OCI-LY3 (cell line): ENCODE measurements at regions not wholly inside any gene's neighbourhood (a gene's known extent, or its start where the extent isn't known, plus 50 kb on each side); places are given as distances from the start of the nearest gene placed in this dataset.

ENCODE experiments used
- H2AFZ ChIP-seq: fragments of 200-600, 300-600 bp; shearing (Covaris generic); 2 replicates; pipeline ENCODE4 v1.6.0; 2014; ENCODE audit warnings: antibody characterized with exemption, low read depth, low read length
- H3K27ac ChIP-seq: fragments of 200-600, 300-600 bp; sonication (generic); 2 replicates; pipeline ENCODE4 v1.5.1; 2014; ENCODE audit warnings: mild to moderate bottlenecking, low read length, moderate library complexity, mixed read lengths
- H3K27me3 ChIP-seq: fragments of 200-600, 300-600 bp; sonication (generic); 2 replicates; pipeline ENCODE4 v1.6.1; 2014; ENCODE audit warnings: low read depth, low read length, mixed read lengths
- H3K36me3 ChIP-seq: fragments of 200-600, 300-600 bp; sonication (generic); replicated peaks from 2 replicates; pipeline ENCODE3; 2014; ENCODE audit warnings: low read depth, low read length, mixed read lengths
- H3K4me1 ChIP-seq: fragments of 300-600, 200-600 bp; sonication (generic); 2 replicates; pipeline ENCODE4 v1.6.1; 2014; ENCODE audit warnings: low read length, mixed read lengths
- H3K4me2 ChIP-seq: fragments of 200-600, 300-600 bp; sonication (generic); 2 replicates; pipeline ENCODE4 v1.6.1; 2014; ENCODE audit warnings: low read length, mixed read lengths
- H3K4me3 ChIP-seq: fragments of 300-600, 200-600 bp; sonication (generic); 2 replicates; pipeline ENCODE4 v1.5.1; 2014; ENCODE audit warnings: antibody characterized with exemption, mild to moderate bottlenecking, low read length, moderate library complexity
- H3K79me2 ChIP-seq: fragments of 300-600, 200-600 bp; shearing (Covaris generic); 2 replicates; pipeline ENCODE4 v1.6.1; 2014; ENCODE audit warnings: mild to moderate bottlenecking, low read length, mixed read lengths
- H3K9ac ChIP-seq: fragments of 300-600, 200-600 bp; shearing (Covaris generic); 2 replicates; pipeline ENCODE4 v1.6.0; 2014; ENCODE audit warnings: mild to moderate bottlenecking, low read length, moderate library complexity
- H3K9me3 ChIP-seq: fragments of 200-600, 300-600 bp; shearing (Covaris generic); 2 replicates; pipeline ENCODE4 v1.6.1; 2014; ENCODE audit warnings: low read length, mixed read lengths; ENCODE audit not compliant: insufficient read depth
- H4K20me1 ChIP-seq: fragments of 200-600, 300-600 bp; sonication (generic); 2 replicates; pipeline ENCODE4 v1.6.1; 2016; ENCODE audit warnings: low read length, mixed read lengths; ENCODE audit not compliant: insufficient read depth
- CTCF ChIP-seq: fragments of 200-600, 300-600 bp; sonication (generic); IDR thresholded peaks from 2 replicates; pipeline ENCODE4 v1.5.1; 2014; ENCODE audit warnings: antibody characterized with exemption, low read length, low read depth
- EZH2phosphoT487 ChIP-seq: fragments of 200-600 bp; shearing (Covaris generic); IDR thresholded peaks from 2 replicates; pipeline ENCODE4 v1.6.1; 2018; ENCODE audit warnings: antibody characterized with exemption, mixed run types, low read depth

- Histone ChIP-seq H3K9me3 (no peaks in the 10 kb centered on the region), H3K4me3 (no peak overlapping the region), H3K27ac (no peak overlapping the region), H4K20me1 (no peaks in the 10 kb centered on the region), H3K79me2 (no peaks in the 10 kb centered on the region), H3K9ac (no peak overlapping the region), H3K4me2 (no peak overlapping the region), H3K27me3 (peaks cover 51% of the 10 kb centered on the region), H3K36me3 (no peaks in the 10 kb centered on the region), H3K4me1 (peaks cover 5% of the 10 kb centered on the region), H2AFZ (no peak overlapping the region)
- TF ChIP-seq CTCF (no peak), EZH2phosphoT487 (no peak)
These were observed 260.7 kb upstream of the UMPS start for GRCh38 chr3:124469555-124469954.

- Histone ChIP-seq H3K79me2 (no peaks in the 10 kb centered on the region), H3K4me2 (no peak overlapping the region), H3K4me1 (no peaks in the 10 kb centered on the region), H3K4me3 (no peak overlapping the region), H4K20me1 (no peaks in the 10 kb centered on the region), H3K9me3 (no peaks in the 10 kb centered on the region), H3K27me3 (peaks cover 60% of the 10 kb centered on the region), H3K27ac (no peak overlapping the region), H3K36me3 (no peaks in the 10 kb centered on the region), H3K9ac (no peak overlapping the region), H2AFZ (no peak overlapping the region)
- TF ChIP-seq EZH2phosphoT487 (no peak), CTCF (no peak)
These were observed 251.4 kb upstream of the UMPS start for GRCh38 chr3:124478830-124479229.

- Histone ChIP-seq H4K20me1 (no peaks in the 10 kb centered on the region), H2AFZ (no peak overlapping the region), H3K36me3 (no peaks in the 10 kb centered on the region), H3K4me2 (no peak overlapping the region), H3K27me3 (peaks cover 38% of the 10 kb centered on the region), H3K9ac (no peak overlapping the region), H3K9me3 (no peaks in the 10 kb centered on the region), H3K4me1 (no peaks in the 10 kb centered on the region), H3K4me3 (no peak overlapping the region), H3K27ac (no peak overlapping the region), H3K79me2 (no peaks in the 10 kb centered on the region)
- no peak for TF ChIP-seq EZH2phosphoT487
- no peak for TF ChIP-seq CTCF
These were observed 246.3 kb upstream of the UMPS start for GRCh38 chr3:124483915-124484470.

GRCh38 chr3:124486324-124486723 is 243.9 kb upstream of the UMPS start:
- Histone ChIP-seq H3K27me3 (peaks cover 35% of the 10 kb centered on the region), H3K36me3 (no peaks in the 10 kb centered on the region), H2AFZ (no peak overlapping the region), H3K4me3 (no peak overlapping the region), H3K27ac (no peak overlapping the region), H3K4me1 (no peaks in the 10 kb centered on the region), H3K9ac (no peak overlapping the region), H3K79me2 (no peaks in the 10 kb centered on the region), H4K20me1 (no peaks in the 10 kb centered on the region), H3K9me3 (no peaks in the 10 kb centered on the region), H3K4me2 (no peak overlapping the region)
- TF ChIP-seq EZH2phosphoT487 (no peak), CTCF (0 out of 2 replicates have a peak, but pooled peaks have one; percentile 10)
